HEK293T (cell line): ENCODE measurements at regions not wholly inside any gene's neighbourhood (a gene's known extent, or its start where the extent isn't known, plus 50 kb on each side); places are given as distances from the start of the nearest gene placed in this dataset.

ENCODE experiments used
- CTCF ChIA-PET: fragments of 350-600 bp; formaldehyde crosslinking; extraction: SDS; loops from one replicate; lab custom pipeline; 2021; ENCODE audit warnings: antibody characterized with exemption, inconsistent platforms; lab: Yijun Ruan, JAX
- POLR2A ChIA-PET: fragments of 350-600 bp; formaldehyde crosslinking; extraction: SDS; loops from one replicate; lab custom pipeline; 2020; ENCODE audit warnings: antibody characterized with exemption, inconsistent platforms; lab: Yijun Ruan, JAX
- DNase-seq: peaks from one replicate; pipeline ENCODE4 v3.0.0; 2012; ENCODE audit warnings: mixed read lengths; ENCODE audit errors: extremely low spot score
- ARNT ChIP-seq: fragments of 450-650 bp; IDR thresholded peaks from 2 replicates; pipeline ENCODE4 v1.6.1; 2017; ENCODE audit warnings: mild to moderate bottlenecking
- BHLHE40 ChIP-seq: fragments of 450-650 bp; IDR thresholded peaks from 2 replicates; pipeline ENCODE4 v1.6.1; 2016; ENCODE audit warnings: mild to moderate bottlenecking, moderate library complexity, borderline replicate concordance
- CTBP1 ChIP-seq: fragments of 450-650 bp; IDR thresholded peaks from 2 replicates; pipeline ENCODE4 v1.6.1; 2016; ENCODE audit warnings: borderline replicate concordance
- ELF4 ChIP-seq: fragments of 450-650 bp; IDR thresholded peaks from 2 replicates; pipeline ENCODE4 v1.6.1; 2017; ENCODE audit warnings: antibody characterized with exemption
- FOXA1 ChIP-seq: fragments of 450-650 bp; IDR thresholded peaks from 2 replicates; pipeline ENCODE4 v1.6.1; 2016; ENCODE audit warnings: mild to moderate bottlenecking
- FOXK2 ChIP-seq: fragments of 450-650 bp; IDR thresholded peaks from 2 replicates; pipeline ENCODE4 v1.6.1; 2016; ENCODE audit warnings: mild to moderate bottlenecking
- FOXM1 ChIP-seq: fragments of 450-650 bp; IDR thresholded peaks from 2 replicates; pipeline ENCODE4 v1.6.1; 2017; ENCODE audit warnings: mild to moderate bottlenecking, borderline replicate concordance
- HDGF ChIP-seq: fragments of 450-650 bp; IDR thresholded peaks from 2 replicates; pipeline ENCODE4 v1.6.1; 2017; ENCODE audit warnings: antibody characterized with exemption, borderline replicate concordance
- L3MBTL2 ChIP-seq: fragments of 450-650 bp; conservative IDR thresholded peaks from 2 replicates; pipeline ENCODE4 v1.6.1; 2016; ENCODE audit warnings: mild to moderate bottlenecking
- LEF1 ChIP-seq: fragments of 450-650 bp; IDR thresholded peaks from 2 replicates; pipeline ENCODE4 v1.6.1; 2017; ENCODE audit warnings: mild to moderate bottlenecking, borderline replicate concordance
- NFRKB ChIP-seq: fragments of 450-650 bp; IDR thresholded peaks from 2 replicates; pipeline ENCODE4 v1.6.1; 2016; ENCODE audit warnings: mild to moderate bottlenecking, moderate library complexity
- SP1 ChIP-seq: fragments of 450-650 bp; IDR thresholded peaks from 2 replicates; pipeline ENCODE4 v1.6.1; 2017
- SUZ12 ChIP-seq: fragments of 450-650 bp; IDR thresholded peaks from 2 replicates; pipeline ENCODE4 v1.6.1; 2016; ENCODE audit warnings: mild to moderate bottlenecking
- TARDBP ChIP-seq: fragments of 450-650 bp; IDR thresholded peaks from 2 replicates; pipeline ENCODE4 v1.6.1; 2016
- ZNF384 ChIP-seq: fragments of 450-650 bp; IDR thresholded peaks from 2 replicates; pipeline ENCODE4 v1.6.1; 2016
- TF ChIP-seq, protein P1 (sequence below): fragments of 450-650 bp; IDR thresholded peaks from 2 replicates; pipeline ENCODE4 v1.6.1; 2016

DNA sequence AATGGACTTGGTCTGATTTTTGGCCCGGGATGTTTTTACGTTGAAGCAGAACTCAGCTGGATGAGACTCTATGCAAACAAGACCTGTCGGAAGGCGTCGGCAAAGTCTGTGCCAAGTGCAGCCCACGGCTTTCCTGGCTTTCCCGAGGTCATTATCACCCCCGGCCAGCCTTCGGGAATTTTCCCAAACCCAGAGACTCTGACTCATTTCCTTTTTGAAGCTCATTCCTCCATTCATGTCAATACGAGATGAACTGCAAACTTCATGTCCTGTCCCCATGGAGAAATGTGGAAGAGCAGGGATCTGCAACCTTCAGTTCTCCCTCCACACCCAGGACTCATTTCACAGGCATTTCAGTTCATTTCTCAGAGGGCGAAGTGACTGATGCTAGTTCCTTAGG, 95.3 kb downstream of the IRX2 start:
- POLR2A ChIA-PET, result no interaction called here
- DNase-seq, result no peak
- CTCF ChIA-PET, result no interaction called here
- TF ChIP-seq L3MBTL2 (no peak), ARNT (no peak), TARDBP (no peak), SP1 (no peak)

DNA sequence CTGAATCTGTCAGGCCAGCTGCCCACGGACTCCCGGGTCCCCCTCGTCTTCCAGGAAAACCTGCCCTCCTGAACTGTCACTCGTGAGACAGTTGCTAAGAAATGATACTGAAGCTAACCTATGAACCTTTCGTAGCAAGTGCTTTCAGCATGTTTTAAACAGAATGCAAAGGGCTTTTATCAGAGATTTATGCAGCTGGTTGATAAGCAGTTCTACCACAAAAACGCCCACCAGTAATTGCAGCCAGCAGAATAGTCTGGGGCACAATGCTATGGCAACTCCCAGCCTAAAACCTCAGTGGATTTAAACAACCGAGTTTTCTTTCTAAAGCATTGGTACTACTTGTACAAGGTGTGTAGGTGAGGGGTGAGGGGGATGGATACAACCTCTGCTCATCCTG, 97.5 kb downstream of the IRX2 start:
- ChIA-PET POLR2A (no interaction called here), CTCF (no interaction called here)
- TF ChIP-seq SP1 (no peak), NFRKB (no peak), HDGF (no peak), FOXA1 (no peak), FOXK2 (no peak), LEF1 (no peak), TARDBP (no peak), ZNF384 (no peak), ELF4 (no peak), BHLHE40 (no peak), CTBP1 (no peak)
- TF ChIP-seq, protein P1, sequence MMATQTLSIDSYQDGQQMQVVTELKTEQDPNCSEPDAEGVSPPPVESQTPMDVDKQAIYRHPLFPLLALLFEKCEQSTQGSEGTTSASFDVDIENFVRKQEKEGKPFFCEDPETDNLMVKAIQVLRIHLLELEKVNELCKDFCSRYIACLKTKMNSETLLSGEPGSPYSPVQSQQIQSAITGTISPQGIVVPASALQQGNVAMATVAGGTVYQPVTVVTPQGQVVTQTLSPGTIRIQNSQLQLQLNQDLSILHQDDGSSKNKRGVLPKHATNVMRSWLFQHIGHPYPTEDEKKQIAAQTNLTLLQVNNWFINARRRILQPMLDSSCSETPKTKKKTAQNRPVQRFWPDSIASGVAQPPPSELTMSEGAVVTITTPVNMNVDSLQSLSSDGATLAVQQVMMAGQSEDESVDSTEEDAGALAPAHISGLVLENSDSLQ, result no peak

GRCh38 chr5:2651116-2651515, 100.4 kb downstream of the IRX2 start:
- CTCF ChIA-PET, result no interaction called here
- DNase-seq, result no peak
- POLR2A ChIA-PET, result no interaction called here
- no peak for TF ChIP-seq FOXK2
- TF ChIP-seq, protein P1, result no peak
- no peak for TF ChIP-seq SUZ12
- TF ChIP-seq TARDBP, result no peak
- TF ChIP-seq FOXM1, result no peak
- no peak for TF ChIP-seq L3MBTL2
- no peak for TF ChIP-seq BHLHE40
- no peak for TF ChIP-seq CTBP1
- no peak for TF ChIP-seq ZNF384
- TF ChIP-seq LEF1, result no peak
- TF ChIP-seq SP1, result no peak
- TF ChIP-seq NFRKB, result no peak
- no peak for TF ChIP-seq ARNT
- no peak for TF ChIP-seq ELF4
- no peak for TF ChIP-seq HDGF
- TF ChIP-seq FOXA1, result no peak

More for the DNA sequence above, 97.5 kb downstream of the IRX2 start:
- DNase-seq, result no peak

- no peak for TF ChIP-seq SP1
- no peak for TF ChIP-seq TARDBP
- TF ChIP-seq FOXA1, result no peak
- TF ChIP-seq NFRKB, result no peak
- TF ChIP-seq, protein P1, result no peak
- no peak for TF ChIP-seq CTBP1
- no peak for TF ChIP-seq L3MBTL2
- no peak for TF ChIP-seq FOXM1
- no peak for TF ChIP-seq LEF1
- no peak for TF ChIP-seq HDGF
- TF ChIP-seq ZNF384, result no peak
- no peak for TF ChIP-seq ARNT
- no peak for TF ChIP-seq ELF4
- no peak for TF ChIP-seq FOXK2
- no peak for TF ChIP-seq SUZ12
- CTCF ChIA-PET, result no interaction called here
- DNase-seq, result no peak
- POLR2A ChIA-PET, result no interaction called here
These were observed 108.7 kb downstream of the IRX2 start for GRCh38 chr5:2642684-2643345.

- no peak for DNase-seq
- CTCF ChIA-PET, result no interaction called here
- POLR2A ChIA-PET, result no interaction called here
- TF ChIP-seq BHLHE40 (no peak), ARNT (no peak), FOXM1 (no peak), FOXK2 (no peak), ZNF384 (no peak), HDGF (no peak), SUZ12 (no peak), FOXA1 (no peak)
- TF ChIP-seq, protein P1, result no peak
These were observed 110.8 kb downstream of the IRX2 start for GRCh38 chr5:2640717-2641116.

GRCh38 chr5:2639425-2639824, 112.1 kb downstream of the IRX2 start:
- no peak for DNase-seq
- ChIA-PET CTCF (no interaction called here), POLR2A (no interaction called here)
- TF ChIP-seq BHLHE40 (no peak), ARNT (no peak), LEF1 (no peak)
